Neural cell (in vitro differentiated cells): ENCODE measurements at regions not wholly inside any gene's neighbourhood (a gene's known extent, or its start where the extent isn't known, plus 50 kb on each side); places are given as distances from the start of the nearest gene placed in this dataset.
"Not testable (repeated sequence)": the region's sequence is repeated elsewhere in the genome, so short reads cannot be mapped to it uniquely, and the experiment has no call there.

Experiments used
- H2AFZ ChIP-seq: fragments of 200-600, 300-800 bp; sonication (generic), shearing (Covaris generic); 2 replicates; pipeline ENCODE4 v1.6.0; 2014; ENCODE audit warnings: low read depth, mild to moderate bottlenecking, antibody characterized with exemption, low read length, moderate library complexity
- H3F3A ChIP-seq: fragments of 200-600 bp; shearing (Covaris generic); 2 replicates; pipeline ENCODE4 v1.6.1; 2016; ENCODE audit warnings: mild to moderate bottlenecking, moderate library complexity, mixed read lengths, antibody characterized with exemption, low read length; ENCODE audit not compliant: insufficient read depth, poor library complexity, severe bottlenecking
- H3K27ac ChIP-seq: fragments of 200-600, 300-800 bp; sonication (generic), shearing (Covaris generic); 2 replicates; pipeline ENCODE4 v1.5.1; 2014; ENCODE audit warnings: mild to moderate bottlenecking, low read length, moderate library complexity
- H3K27me3 ChIP-seq: fragments of 300-800, 200-600 bp; sonication (generic), shearing (Covaris generic); 2 replicates; pipeline ENCODE4 v1.6.0; 2014; ENCODE audit warnings: mild to moderate bottlenecking, low read depth, low read length, moderate library complexity; ENCODE audit not compliant: insufficient read depth
- H3K36me3 ChIP-seq: fragments of 300-800, 200-600 bp; sonication (generic), shearing (Covaris generic); 2 replicates; pipeline ENCODE4 v1.5.1; 2014; ENCODE audit warnings: mild to moderate bottlenecking, antibody characterized with exemption, low read length, moderate library complexity; ENCODE audit not compliant: insufficient read depth
- H3K4me2 ChIP-seq: fragments of 300-800, 200-600 bp; sonication (generic), shearing (Covaris generic); 2 replicates; pipeline ENCODE4 v1.6.0; 2014; ENCODE audit warnings: mild to moderate bottlenecking, low read length
- H3K4me3 ChIP-seq: fragments of 300-800, 200-600 bp; sonication (generic), shearing (Covaris generic); 2 replicates; pipeline ENCODE4 v1.5.1; 2014; ENCODE audit warnings: mild to moderate bottlenecking, low read length, moderate library complexity
- H3K79me2 ChIP-seq: fragments of 200-600 bp; shearing (Covaris generic); replicated peaks from 2 replicates; pipeline ENCODE4 v1.6.0; 2014; ENCODE audit warnings: mild to moderate bottlenecking, low read length, moderate library complexity; ENCODE audit not compliant: insufficient read depth
- H3K9ac ChIP-seq: fragments of 300-800, 200-600 bp; sonication (generic), shearing (Covaris generic); 2 replicates; pipeline ENCODE4 v1.6.1; 2016; ENCODE audit warnings: mild to moderate bottlenecking, low read length, mixed read lengths
- H3K9me2 ChIP-seq: fragments of 200-600 bp; shearing (Covaris generic); 2 replicates; pipeline ENCODE4 v1.6.1; 2016; ENCODE audit warnings: mild to moderate bottlenecking, low read length, mixed read lengths; ENCODE audit not compliant: insufficient read depth
- H3K9me3 ChIP-seq: fragments of 200-600, 300-800 bp; sonication (generic), shearing (Covaris generic); 2 replicates; pipeline ENCODE4 v1.6.1; 2016; ENCODE audit warnings: mild to moderate bottlenecking, mixed run types, low read length, moderate library complexity, mixed read lengths
- H4K20me1 ChIP-seq: fragments of 200-600 bp; shearing (Covaris generic); 2 replicates; pipeline ENCODE4 v1.6.1; 2016; ENCODE audit warnings: mild to moderate bottlenecking, mixed run types; ENCODE audit not compliant: insufficient read depth
- EP300 ChIP-seq: fragments of 450-650 bp; conservative IDR thresholded peaks from 2 replicates; pipeline ENCODE4 v1.6.1; 2014; ENCODE audit warnings: antibody characterized with exemption, mild to moderate bottlenecking, moderate library complexity; ENCODE audit not compliant: poor library complexity, severe bottlenecking
- EZH2 ChIP-seq: fragments of 200-600, 300-800 bp; shearing (Covaris generic), sonication (generic); IDR thresholded peaks from 2 replicates; pipeline ENCODE4 v1.6.1; 2014; ENCODE audit warnings: antibody characterized with exemption, low read length, borderline replicate concordance, mild to moderate bottlenecking; ENCODE audit not compliant: insufficient read depth, poor library complexity, severe bottlenecking
- MXI1 ChIP-seq: fragments of 450-650 bp; conservative IDR thresholded peaks from 2 replicates; pipeline ENCODE4 v1.6.1; 2014; ENCODE audit warnings: antibody characterized with exemption, mild to moderate bottlenecking; ENCODE audit not compliant: poor library complexity, severe bottlenecking
- POLR2AphosphoS5 ChIP-seq: IDR thresholded peaks from 2 replicates; pipeline ENCODE4 v1.6.1; 2012
- RAD21 ChIP-seq: fragments of 450-650 bp; conservative IDR thresholded peaks from 2 replicates; pipeline ENCODE4 v1.6.1; 2014; ENCODE audit warnings: antibody characterized with exemption, mild to moderate bottlenecking, moderate library complexity
- SMC3 ChIP-seq: fragments of 450-650 bp; conservative IDR thresholded peaks from 2 replicates; pipeline ENCODE4 v1.6.1; 2014; ENCODE audit warnings: antibody characterized with exemption, mild to moderate bottlenecking, moderate library complexity; ENCODE audit not compliant: poor library complexity
- TAF1 ChIP-seq: IDR thresholded peaks from 2 replicates; pipeline ENCODE4 v1.6.1; 2012; ENCODE audit warnings: low read depth
- TF ChIP-seq, protein P1 (sequence below): IDR thresholded peaks from 2 replicates; pipeline ENCODE4 v1.6.1; 2012; ENCODE audit warnings: borderline replicate concordance
- TF ChIP-seq, protein P2 (sequence below): fragments of 450-650 bp; IDR thresholded peaks from 2 replicates; pipeline ENCODE4 v1.5.1; 2014; ENCODE audit warnings: antibody characterized with exemption, mild to moderate bottlenecking, moderate library complexity; ENCODE audit not compliant: poor library complexity, severe bottlenecking

DNA sequence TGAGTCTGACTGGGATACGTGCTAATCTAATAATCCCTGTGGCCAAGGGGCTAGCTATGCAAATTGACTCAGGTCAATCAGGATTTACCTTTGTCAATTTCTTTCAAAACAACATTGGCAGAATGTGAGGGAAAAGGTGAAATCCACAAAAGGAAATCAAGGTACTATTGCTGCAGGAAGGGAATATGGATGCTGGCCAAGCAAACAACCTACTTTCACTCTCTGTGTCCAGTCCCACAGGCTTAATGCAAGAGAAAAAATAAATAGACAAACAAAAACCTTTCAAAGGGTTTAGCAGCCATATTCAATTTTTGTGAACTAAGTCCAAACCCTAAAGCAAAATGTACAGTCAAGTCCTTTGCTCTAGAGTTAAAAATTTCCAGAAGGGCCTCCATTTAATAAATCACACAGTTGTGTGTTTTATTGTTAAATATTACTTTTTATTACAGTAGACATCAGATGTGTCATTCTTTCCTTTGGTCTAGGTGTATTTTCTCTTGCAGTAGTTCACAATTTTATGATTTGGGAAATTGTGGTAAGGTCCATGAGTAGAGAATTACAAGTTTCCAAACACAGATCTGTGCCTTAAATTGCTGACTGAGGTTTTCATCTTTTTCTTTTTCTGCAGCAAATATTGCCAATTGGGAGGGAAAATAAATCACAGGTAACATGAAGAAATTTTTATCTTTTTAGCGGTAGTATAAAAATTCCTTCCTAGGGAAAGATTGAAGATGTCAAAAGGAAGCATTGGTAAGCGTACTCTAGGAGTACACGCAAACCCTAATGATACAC lies 309.1 kb downstream of the DMAC1 start:
- no peak overlapping the region for H3K4me2 ChIP-seq
- H3K9me3 ChIP-seq = no peaks in the 10 kb centered on the region
- no peaks in the 10 kb centered on the region for H4K20me1 ChIP-seq
- H3K36me3 ChIP-seq = no peaks in the 10 kb centered on the region
- no peak overlapping the region for H3K27ac ChIP-seq
- no peaks in the 10 kb centered on the region for H3K9me2 ChIP-seq
- H3K79me2 ChIP-seq = no peaks in the 10 kb centered on the region
- no peak overlapping the region for H2AFZ ChIP-seq
- TF ChIP-seq SMC3 (no peak), RAD21 (no peak), EZH2 (no peak), MXI1 (no peak), POLR2AphosphoS5 (no peak), EP300 (no peak)
- TF ChIP-seq, protein P1, sequence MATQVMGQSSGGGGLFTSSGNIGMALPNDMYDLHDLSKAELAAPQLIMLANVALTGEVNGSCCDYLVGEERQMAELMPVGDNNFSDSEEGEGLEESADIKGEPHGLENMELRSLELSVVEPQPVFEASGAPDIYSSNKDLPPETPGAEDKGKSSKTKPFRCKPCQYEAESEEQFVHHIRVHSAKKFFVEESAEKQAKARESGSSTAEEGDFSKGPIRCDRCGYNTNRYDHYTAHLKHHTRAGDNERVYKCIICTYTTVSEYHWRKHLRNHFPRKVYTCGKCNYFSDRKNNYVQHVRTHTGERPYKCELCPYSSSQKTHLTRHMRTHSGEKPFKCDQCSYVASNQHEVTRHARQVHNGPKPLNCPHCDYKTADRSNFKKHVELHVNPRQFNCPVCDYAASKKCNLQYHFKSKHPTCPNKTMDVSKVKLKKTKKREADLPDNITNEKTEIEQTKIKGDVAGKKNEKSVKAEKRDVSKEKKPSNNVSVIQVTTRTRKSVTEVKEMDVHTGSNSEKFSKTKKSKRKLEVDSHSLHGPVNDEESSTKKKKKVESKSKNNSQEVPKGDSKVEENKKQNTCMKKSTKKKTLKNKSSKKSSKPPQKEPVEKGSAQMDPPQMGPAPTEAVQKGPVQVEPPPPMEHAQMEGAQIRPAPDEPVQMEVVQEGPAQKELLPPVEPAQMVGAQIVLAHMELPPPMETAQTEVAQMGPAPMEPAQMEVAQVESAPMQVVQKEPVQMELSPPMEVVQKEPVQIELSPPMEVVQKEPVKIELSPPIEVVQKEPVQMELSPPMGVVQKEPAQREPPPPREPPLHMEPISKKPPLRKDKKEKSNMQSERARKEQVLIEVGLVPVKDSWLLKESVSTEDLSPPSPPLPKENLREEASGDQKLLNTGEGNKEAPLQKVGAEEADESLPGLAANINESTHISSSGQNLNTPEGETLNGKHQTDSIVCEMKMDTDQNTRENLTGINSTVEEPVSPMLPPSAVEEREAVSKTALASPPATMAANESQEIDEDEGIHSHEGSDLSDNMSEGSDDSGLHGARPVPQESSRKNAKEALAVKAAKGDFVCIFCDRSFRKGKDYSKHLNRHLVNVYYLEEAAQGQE = no peak
- TF ChIP-seq, protein P2, sequence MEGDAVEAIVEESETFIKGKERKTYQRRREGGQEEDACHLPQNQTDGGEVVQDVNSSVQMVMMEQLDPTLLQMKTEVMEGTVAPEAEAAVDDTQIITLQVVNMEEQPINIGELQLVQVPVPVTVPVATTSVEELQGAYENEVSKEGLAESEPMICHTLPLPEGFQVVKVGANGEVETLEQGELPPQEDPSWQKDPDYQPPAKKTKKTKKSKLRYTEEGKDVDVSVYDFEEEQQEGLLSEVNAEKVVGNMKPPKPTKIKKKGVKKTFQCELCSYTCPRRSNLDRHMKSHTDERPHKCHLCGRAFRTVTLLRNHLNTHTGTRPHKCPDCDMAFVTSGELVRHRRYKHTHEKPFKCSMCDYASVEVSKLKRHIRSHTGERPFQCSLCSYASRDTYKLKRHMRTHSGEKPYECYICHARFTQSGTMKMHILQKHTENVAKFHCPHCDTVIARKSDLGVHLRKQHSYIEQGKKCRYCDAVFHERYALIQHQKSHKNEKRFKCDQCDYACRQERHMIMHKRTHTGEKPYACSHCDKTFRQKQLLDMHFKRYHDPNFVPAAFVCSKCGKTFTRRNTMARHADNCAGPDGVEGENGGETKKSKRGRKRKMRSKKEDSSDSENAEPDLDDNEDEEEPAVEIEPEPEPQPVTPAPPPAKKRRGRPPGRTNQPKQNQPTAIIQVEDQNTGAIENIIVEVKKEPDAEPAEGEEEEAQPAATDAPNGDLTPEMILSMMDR = no peak
- no peak overlapping the region for H3K9ac ChIP-seq
- H3K4me3 ChIP-seq = no peak overlapping the region
- H3K27me3 ChIP-seq = no peaks in the 10 kb centered on the region
- H3F3A ChIP-seq = no peaks in the 10 kb centered on the region

DNA sequence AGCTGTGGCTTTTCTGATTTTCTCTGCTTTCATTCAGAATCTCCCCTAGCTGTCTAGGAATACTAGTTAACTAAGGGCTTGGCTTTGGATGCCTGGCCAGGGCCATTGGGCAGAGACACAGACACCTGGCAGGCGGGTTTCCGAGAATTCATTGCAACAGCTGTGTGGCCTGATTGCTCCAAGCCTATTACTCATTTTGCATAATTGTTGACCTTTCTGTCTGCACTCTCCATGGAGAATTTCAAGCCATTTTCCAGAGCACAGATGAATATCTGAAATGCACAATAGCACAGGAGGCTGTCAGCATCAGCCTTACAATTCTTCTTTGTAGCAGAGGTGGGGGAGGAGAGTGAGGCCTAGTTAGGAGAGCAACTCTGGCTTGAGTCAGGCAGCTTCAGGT lies 310.5 kb downstream of the DMAC1 start:
- Histone ChIP-seq H3K4me3 (no peak overlapping the region), H3K9me2 (no peaks in the 10 kb centered on the region), H3K4me2 (no peak overlapping the region), H2AFZ (peak overlapping the region; percentile 42), H3K79me2 (no peaks in the 10 kb centered on the region), H3K27me3 (no peaks in the 10 kb centered on the region), H3F3A (no peaks in the 10 kb centered on the region), H4K20me1 (no peaks in the 10 kb centered on the region), H3K27ac (peak overlapping the region; percentile 33), H3K9me3 (no peaks in the 10 kb centered on the region), H3K36me3 (no peaks in the 10 kb centered on the region), H3K9ac (no peak overlapping the region)
- TF ChIP-seq TAF1 = no peak
- TF ChIP-seq RAD21 = no peak
- peak; percentile 40 for TF ChIP-seq EP300
- TF ChIP-seq SMC3 = no peak

DNA sequence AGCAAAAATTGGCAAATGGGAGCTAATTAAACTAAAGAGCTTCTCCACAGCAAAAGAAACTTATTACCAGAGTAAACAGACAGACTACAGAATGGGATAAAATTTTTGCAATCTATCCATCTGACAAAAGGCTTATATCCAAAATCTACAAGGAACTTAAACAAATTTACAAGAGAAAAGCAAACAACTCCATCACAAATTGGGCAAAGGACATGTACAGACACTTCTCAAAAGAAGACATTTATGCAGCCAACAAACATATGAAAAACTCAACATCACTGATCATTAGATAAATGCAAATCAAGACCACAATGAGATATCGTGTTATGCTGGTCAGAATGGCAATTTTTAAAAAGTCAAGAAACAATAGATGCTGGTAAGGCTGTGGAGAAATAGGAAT lies 315.6 kb downstream of the DMAC1 start:
- H2AFZ ChIP-seq, H3K36me3 ChIP-seq, H3K9ac ChIP-seq, H3K27me3 ChIP-seq, H3K4me2 ChIP-seq, H3K79me2 ChIP-seq, H3K9me2 ChIP-seq, H3K27ac ChIP-seq, H3F3A ChIP-seq, H3K9me3 ChIP-seq, H3K4me3 ChIP-seq, H4K20me1 ChIP-seq: not testable (repeated sequence)
